SK-N-SH (cell line): ENCODE measurements at regions not wholly inside any gene's neighbourhood (a gene's known extent, or its start where the extent isn't known, plus 50 kb on each side); places are given as distances from the start of the nearest gene placed in this dataset.

Experiments used
- CTCF ChIA-PET: fragments of 300-600, 350-600 bp; formaldehyde crosslinking; extraction: SDS; loops from one replicate; lab custom pipeline; 2021; lab: Yijun Ruan, JAX
- POLR2A ChIA-PET: fragments of 350-600 bp; sonication (Branson Sonifier 250); formaldehyde crosslinking; extraction: SDS; loops from one replicate; lab custom pipeline; 2020; ENCODE audit warnings: antibody characterized with exemption, inconsistent platforms; lab: Yijun Ruan, JAX
- DNase-seq: peaks from one replicate; pipeline ENCODE4 v3.0.0; 2012
- H2AFZ ChIP-seq: fragments of 200-600 bp; sonication (generic); 2 replicates; pipeline ENCODE4 v1.8.1; 2016; ENCODE audit warnings: antibody characterized with exemption, mild to moderate bottlenecking, low read depth
- H3F3A ChIP-seq: fragments of 200-600 bp; sonication (generic); replicated peaks from 2 replicates; pipeline ENCODE3; 2016; ENCODE audit warnings: antibody characterized with exemption, mild to moderate bottlenecking; ENCODE audit not compliant: insufficient read depth
- H3K27ac ChIP-seq, 2 experiments: fragments of 200-500 bp in 1 of 2; fragments of 200-600 bp in 1 of 2; sonication (Bioruptor generic) in 1 of 2; sonication (generic), shearing (Covaris generic) in 1 of 2; 2 replicates each; pipeline versions ENCODE4 v1.5.1 to v1.6.1; 2014 to 2016; ENCODE audit warnings: low read depth in 2 of 2, inconsistent platforms in 1 of 2, low read length in 1 of 2, mild to moderate bottlenecking in 1 of 2, mixed read lengths in 1 of 2
- H3K27me3 ChIP-seq: fragments of 200-600 bp; sonication (generic), shearing (Covaris generic); 2 replicates; pipeline ENCODE4 v1.6.1; 2016; ENCODE audit warnings: mixed run types; ENCODE audit not compliant: insufficient read depth
- H3K36me3 ChIP-seq, 2 experiments: fragments of 200-500 bp in 1 of 2; fragments of 200-600 bp in 1 of 2; sonication (Bioruptor generic) in 1 of 2; sonication (generic) in 1 of 2; replicated peaks in 1 of 2; 2 replicates each; pipeline versions ENCODE3 to v1.5.1; 2014 to 2016; ENCODE audit warnings: low read length in 1 of 2, mild to moderate bottlenecking in 1 of 2; ENCODE audit not compliant: insufficient read depth in 2 of 2, control insufficient read depth in 1 of 2
- H3K4me1 ChIP-seq, 2 experiments: fragments of 200-500 bp in 1 of 2; fragments of 200-600 bp in 1 of 2; sonication (Bioruptor generic) in 1 of 2; sonication (generic), shearing (Covaris generic) in 1 of 2; 2 replicates each; pipeline versions ENCODE4 v1.5.1 to v1.6.1; 2014 to 2016; ENCODE audit warnings: low read depth in 1 of 2, low read length in 1 of 2, mixed run types in 1 of 2; ENCODE audit not compliant: insufficient read depth in 2 of 2, control insufficient read depth in 1 of 2
- H3K4me2 ChIP-seq: fragments of 200-600 bp; sonication (generic), shearing (Covaris generic); 2 replicates; pipeline ENCODE4 v1.6.1; 2017; ENCODE audit warnings: mixed run types
- H3K4me3 ChIP-seq, 2 experiments: fragments of 200-500 bp in 1 of 2; fragments of 200-600 bp in 1 of 2; sonication (Bioruptor generic) in 1 of 2; sonication (generic), shearing (Covaris generic) in 1 of 2; 2 replicates each; pipeline versions ENCODE4 v1.5.1 to v1.8.1; 2014 to 2016; ENCODE audit warnings: low read depth in 2 of 2, inconsistent platforms in 1 of 2, low read length in 1 of 2, mild to moderate bottlenecking in 1 of 2, mixed read lengths in 1 of 2, moderate library complexity in 1 of 2
- H3K79me2 ChIP-seq: fragments of 200-600 bp; sonication (generic); 2 replicates; pipeline ENCODE4 v1.8.1; 2017; ENCODE audit warnings: mild to moderate bottlenecking; ENCODE audit not compliant: insufficient read depth
- H3K9ac ChIP-seq: fragments of 200-600 bp; sonication (generic); 2 replicates; pipeline ENCODE4 v1.6.1; 2017; ENCODE audit warnings: mixed run types
- H3K9me2 ChIP-seq: fragments of 200-600 bp; sonication (generic); 2 replicates; pipeline ENCODE4 v1.6.1; 2017; ENCODE audit warnings: mixed run types
- H3K9me3 ChIP-seq: fragments of 200-600 bp; sonication (generic); 2 replicates; pipeline ENCODE4 v1.6.1; 2017; ENCODE audit warnings: mixed run types, mild to moderate bottlenecking, moderate library complexity
- H4K20me1 ChIP-seq: fragments of 200-600 bp; sonication (generic); 2 replicates; pipeline ENCODE4 v1.6.1; 2017; ENCODE audit warnings: mild to moderate bottlenecking, mixed run types; ENCODE audit not compliant: insufficient read depth
- CHD2 ChIP-seq: fragments of 150-350 bp; IDR thresholded peaks from 2 replicates; pipeline ENCODE4 v1.6.1; 2018; ENCODE audit warnings: low read length; ENCODE audit not compliant: partially characterized antibody
- GABPA ChIP-seq: IDR thresholded peaks from 2 replicates; pipeline ENCODE4 v1.4.0; 2012; ENCODE audit warnings: low read depth, mild to moderate bottlenecking
- GATA2 ChIP-seq: sonication (generic); formaldehyde crosslinking; IDR thresholded peaks from 2 replicates; pipeline ENCODE4 v1.5.0; 2020; ENCODE audit warnings: mild to moderate bottlenecking, missing genetic modification reagents
- MAX ChIP-seq: IDR thresholded peaks from 2 replicates; pipeline ENCODE4 v1.4.0; 2012; ENCODE audit warnings: low read depth
- MXI1 ChIP-seq: IDR thresholded peaks from 2 replicates; pipeline ENCODE4 v1.6.1; 2012; ENCODE audit warnings: mild to moderate bottlenecking, low read depth, low read length, improper control_type of control experiment
- RAD21 ChIP-seq: IDR thresholded peaks from 2 replicates; pipeline ENCODE4 v1.6.1; 2012; ENCODE audit warnings: mild to moderate bottlenecking, low read length
- RCOR1 ChIP-seq: fragments of 150-350 bp; IDR thresholded peaks from 2 replicates; pipeline ENCODE4 v1.6.1; 2017; ENCODE audit warnings: antibody characterized with exemption, low read length
- RXRA ChIP-seq: IDR thresholded peaks from 2 replicates; pipeline ENCODE4 v1.4.0; 2012; ENCODE audit warnings: low read depth, mild to moderate bottlenecking, borderline replicate concordance
- SMC3 ChIP-seq: IDR thresholded peaks from 2 replicates; pipeline ENCODE4 v1.6.1; 2012; ENCODE audit warnings: low read depth, low read length, improper control_type of control experiment
- TEAD4 ChIP-seq: IDR thresholded peaks from 2 replicates; pipeline ENCODE4 v1.4.0; 2012; ENCODE audit warnings: mild to moderate bottlenecking, borderline replicate concordance; ENCODE audit not compliant: insufficient read depth
- WGBS: methylation state at CpG from one replicate; pipeline ENCODE4 v1.1.6; 2017; ENCODE audit warnings: low lambda C conversion rate; 5-methylcytosine and 5-hydroxymethylcytosine counted together
- TF ChIP-seq, protein P1 (sequence below): IDR thresholded peaks from 2 replicates; pipeline ENCODE4; 2012
- TF ChIP-seq, protein P2 (sequence below): IDR thresholded peaks from 2 replicates; pipeline ENCODE4 v1.6.1; 2012; ENCODE audit warnings: mild to moderate bottlenecking, low read depth, low read length, moderate library complexity

DNA sequence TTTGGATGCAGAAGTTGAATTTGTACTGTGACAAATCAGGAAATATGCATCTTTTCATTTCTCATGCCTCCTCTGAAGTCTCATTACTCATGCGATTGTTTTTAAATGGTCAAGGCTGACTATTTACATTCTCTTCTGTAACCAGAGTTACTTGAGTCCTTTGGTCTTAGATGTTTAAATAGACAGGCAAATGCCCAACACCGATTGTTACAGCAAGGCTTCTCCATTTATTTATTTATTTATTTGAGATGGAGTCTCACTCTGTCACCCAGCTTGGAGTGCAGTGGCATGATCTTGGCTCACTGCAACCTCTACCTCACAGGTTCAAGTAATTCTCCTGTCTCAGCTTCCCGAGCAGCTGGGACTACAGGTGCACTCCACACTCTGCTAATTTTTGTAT lies 72.7 kb upstream of the SLC28A3 start:
- TF ChIP-seq MXI1 (no peak), MAX (no peak), CHD2 (no peak), GABPA (no peak), SMC3 (no peak), RXRA (no peak), TEAD4 (no peak), RCOR1 (no peak)
- TF ChIP-seq, protein P1, sequence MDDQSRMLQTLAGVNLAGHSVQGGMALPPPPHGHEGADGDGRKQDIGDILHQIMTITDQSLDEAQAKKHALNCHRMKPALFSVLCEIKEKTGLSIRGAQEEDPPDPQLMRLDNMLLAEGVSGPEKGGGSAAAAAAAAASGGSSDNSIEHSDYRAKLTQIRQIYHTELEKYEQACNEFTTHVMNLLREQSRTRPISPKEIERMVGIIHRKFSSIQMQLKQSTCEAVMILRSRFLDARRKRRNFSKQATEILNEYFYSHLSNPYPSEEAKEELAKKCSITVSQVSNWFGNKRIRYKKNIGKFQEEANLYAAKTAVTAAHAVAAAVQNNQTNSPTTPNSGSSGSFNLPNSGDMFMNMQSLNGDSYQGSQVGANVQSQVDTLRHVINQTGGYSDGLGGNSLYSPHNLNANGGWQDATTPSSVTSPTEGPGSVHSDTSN = no peak
- TF ChIP-seq, protein P2, sequence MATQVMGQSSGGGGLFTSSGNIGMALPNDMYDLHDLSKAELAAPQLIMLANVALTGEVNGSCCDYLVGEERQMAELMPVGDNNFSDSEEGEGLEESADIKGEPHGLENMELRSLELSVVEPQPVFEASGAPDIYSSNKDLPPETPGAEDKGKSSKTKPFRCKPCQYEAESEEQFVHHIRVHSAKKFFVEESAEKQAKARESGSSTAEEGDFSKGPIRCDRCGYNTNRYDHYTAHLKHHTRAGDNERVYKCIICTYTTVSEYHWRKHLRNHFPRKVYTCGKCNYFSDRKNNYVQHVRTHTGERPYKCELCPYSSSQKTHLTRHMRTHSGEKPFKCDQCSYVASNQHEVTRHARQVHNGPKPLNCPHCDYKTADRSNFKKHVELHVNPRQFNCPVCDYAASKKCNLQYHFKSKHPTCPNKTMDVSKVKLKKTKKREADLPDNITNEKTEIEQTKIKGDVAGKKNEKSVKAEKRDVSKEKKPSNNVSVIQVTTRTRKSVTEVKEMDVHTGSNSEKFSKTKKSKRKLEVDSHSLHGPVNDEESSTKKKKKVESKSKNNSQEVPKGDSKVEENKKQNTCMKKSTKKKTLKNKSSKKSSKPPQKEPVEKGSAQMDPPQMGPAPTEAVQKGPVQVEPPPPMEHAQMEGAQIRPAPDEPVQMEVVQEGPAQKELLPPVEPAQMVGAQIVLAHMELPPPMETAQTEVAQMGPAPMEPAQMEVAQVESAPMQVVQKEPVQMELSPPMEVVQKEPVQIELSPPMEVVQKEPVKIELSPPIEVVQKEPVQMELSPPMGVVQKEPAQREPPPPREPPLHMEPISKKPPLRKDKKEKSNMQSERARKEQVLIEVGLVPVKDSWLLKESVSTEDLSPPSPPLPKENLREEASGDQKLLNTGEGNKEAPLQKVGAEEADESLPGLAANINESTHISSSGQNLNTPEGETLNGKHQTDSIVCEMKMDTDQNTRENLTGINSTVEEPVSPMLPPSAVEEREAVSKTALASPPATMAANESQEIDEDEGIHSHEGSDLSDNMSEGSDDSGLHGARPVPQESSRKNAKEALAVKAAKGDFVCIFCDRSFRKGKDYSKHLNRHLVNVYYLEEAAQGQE = no peak
- Histone ChIP-seq H3K4me1 (no peaks in the 10 kb centered on the region), H3K4me3 (no peak overlapping the region), H3K9me2 (no peaks in the 10 kb centered on the region), H4K20me1 (no peaks in the 10 kb centered on the region), H3F3A (no peaks in the 10 kb centered on the region), H3K9ac (no peak overlapping the region), H3K4me2 (no peak overlapping the region), H2AFZ (no peak overlapping the region), H3K36me3 (no peaks in the 10 kb centered on the region), H3K27ac (no peak overlapping the region), H3K79me2 (no peaks in the 10 kb centered on the region), H3K9me3 (no peaks in the 10 kb centered on the region), H3K27me3 (no peaks in the 10 kb centered on the region)
- ChIA-PET CTCF (interaction anchor here (1.2 to 1.6 kb wide), 2 partner anchors 9 to 16 kb away, joined by 3 to 5 read pairs; no protein-coding TSS in a partner anchor), POLR2A (no interaction called here)
- no peak for DNase-seq
- 64% methylated on average over 3 of the region's 3 CpGs for WGBS

DNA sequence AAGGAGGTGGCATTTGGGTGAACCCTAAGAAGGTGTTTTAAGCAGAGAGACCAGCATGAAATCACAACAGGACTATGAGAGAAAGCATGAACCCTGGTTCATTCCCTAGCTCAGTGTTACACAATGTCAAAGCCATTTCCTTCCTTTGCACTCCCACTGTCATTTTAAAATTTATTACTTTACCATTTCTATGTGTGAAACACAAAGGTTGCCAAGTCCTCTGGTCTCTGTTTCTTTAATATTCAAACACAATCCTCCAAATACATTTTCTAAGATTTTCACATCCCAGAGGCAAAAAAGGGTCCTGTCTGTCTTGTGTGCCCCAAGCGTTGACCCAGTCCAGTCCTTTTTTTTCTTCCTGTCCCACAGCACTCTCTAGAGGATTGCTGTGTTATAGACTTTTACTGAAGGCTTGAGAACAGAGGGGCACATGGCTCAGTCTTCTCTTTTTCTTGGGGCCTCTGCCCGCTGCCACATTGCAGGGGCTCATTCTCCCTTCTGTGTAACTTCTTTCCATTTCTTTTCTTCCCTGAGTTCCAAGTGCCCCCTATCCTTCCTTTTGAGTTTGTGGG lies 78.6 kb upstream of the SLC28A3 start:
- CTCF ChIA-PET = interaction anchor here (0.7 to 2.5 kb wide), 2 partner anchors 9 to 22 kb away, joined by 3 to 8 read pairs; no protein-coding TSS in a partner anchor
- DNase-seq = no peak
- 14% methylated on average over 2 of the region's 2 CpGs for WGBS

More for the DNA sequence above, 78.6 kb upstream of the SLC28A3 start:
- no peak overlapping the region for H3K9ac ChIP-seq
- H4K20me1 ChIP-seq = no peaks in the 10 kb centered on the region
- no peak overlapping the region for H2AFZ ChIP-seq
- H3K4me1 ChIP-seq = no peaks in the 10 kb centered on the region
- H3K27ac ChIP-seq = no peak overlapping the region
- no peak overlapping the region for H3K4me3 ChIP-seq
- no peaks in the 10 kb centered on the region for H3F3A ChIP-seq
- no peaks in the 10 kb centered on the region for H3K36me3 ChIP-seq
- no peaks in the 10 kb centered on the region for H3K79me2 ChIP-seq
- TF ChIP-seq GATA2 (CRISPR knock-in tag) (no peak), RAD21 (0 out of 2 replicates have a peak, but pooled peaks have one; percentile 15)
- no peaks in the 10 kb centered on the region for H3K27me3 ChIP-seq
- no peaks in the 10 kb centered on the region for H3K9me2 ChIP-seq
- no peaks in the 10 kb centered on the region for H3K9me3 ChIP-seq
- POLR2A ChIA-PET = no interaction called here
- no peak overlapping the region for H3K4me2 ChIP-seq
